HG03103 (cell line): ENCODE measurements at regions not wholly inside any gene's neighbourhood (a gene's known extent, or its start where the extent isn't known, plus 50 kb on each side); places are given as distances from the start of the nearest gene placed in this dataset.

Experiments used
- ATAC-seq: cut with Tn5 transposase; IDR thresholded peaks from one replicate; pipeline ENCODE4 v1.9.1; 2021; ENCODE audit warnings: low read depth; ENCODE audit not compliant: unreplicated experiment

- ATAC-seq: no peak
These were observed 50.3 kb downstream of the UTRN start for GRCh38 chr6:144335311-144335861.

GRCh38 chr6:144335914-144336313, 50.8 kb downstream of the UTRN start:
- ATAC-seq: peak; percentile 40

- no peak for ATAC-seq
These were observed 51.8 kb downstream of the UTRN start for GRCh38 chr6:144336900-144337299.

GRCh38 chr6:144338474-144338873, 53.3 kb downstream of the UTRN start:
- ATAC-seq: no peak

GRCh38 chr6:144338951-144339700, 54.0 kb downstream of the UTRN start:
- ATAC-seq: no peak

- ATAC-seq: no peak
These were observed 54.8 kb downstream of the UTRN start for GRCh38 chr6:144339859-144340452.

GRCh38 chr6:144340541-144341371, 55.6 kb downstream of the UTRN start:
- no peak for ATAC-seq

GRCh38 chr6:144341831-144342527, 56.8 kb downstream of the UTRN start:
- no peak for ATAC-seq

- ATAC-seq: peak; percentile 44
These were observed 58.7 kb downstream of the UTRN start for GRCh38 chr6:144343701-144344428.

GRCh38 chr6:144344646-144345045, 59.5 kb downstream of the UTRN start:
- peak; percentile 44 for ATAC-seq

GRCh38 chr6:144345451-144345850, 60.3 kb downstream of the UTRN start:
- no peak for ATAC-seq

GRCh38 chr6:144346719-144347447, 61.7 kb downstream of the UTRN start:
- no peak for ATAC-seq

- no peak for ATAC-seq
These were observed 62.3 kb downstream of the UTRN start for GRCh38 chr6:144347448-144347759.

GRCh38 chr6:144347933-144348332, 62.8 kb downstream of the UTRN start:
- ATAC-seq: no peak

- peak; percentile 46 for ATAC-seq
These were observed 64.8 kb downstream of the UTRN start for GRCh38 chr6:144349690-144350527.

- peak; percentile 7 for ATAC-seq
These were observed 65.4 kb downstream of the UTRN start for GRCh38 chr6:144350528-144350880.

- ATAC-seq: no peak
These were observed 66.4 kb downstream of the UTRN start for GRCh38 chr6:144351379-144352127.

GRCh38 chr6:144352331-144352730, 67.2 kb downstream of the UTRN start:
- ATAC-seq: no peak
